ENCODE measurements at regions not wholly inside any gene's neighbourhood (a gene's known extent, or its start where the extent isn't known, plus 50 kb on each side); places are given as distances from the start of the nearest gene placed in this dataset.

DNA sequence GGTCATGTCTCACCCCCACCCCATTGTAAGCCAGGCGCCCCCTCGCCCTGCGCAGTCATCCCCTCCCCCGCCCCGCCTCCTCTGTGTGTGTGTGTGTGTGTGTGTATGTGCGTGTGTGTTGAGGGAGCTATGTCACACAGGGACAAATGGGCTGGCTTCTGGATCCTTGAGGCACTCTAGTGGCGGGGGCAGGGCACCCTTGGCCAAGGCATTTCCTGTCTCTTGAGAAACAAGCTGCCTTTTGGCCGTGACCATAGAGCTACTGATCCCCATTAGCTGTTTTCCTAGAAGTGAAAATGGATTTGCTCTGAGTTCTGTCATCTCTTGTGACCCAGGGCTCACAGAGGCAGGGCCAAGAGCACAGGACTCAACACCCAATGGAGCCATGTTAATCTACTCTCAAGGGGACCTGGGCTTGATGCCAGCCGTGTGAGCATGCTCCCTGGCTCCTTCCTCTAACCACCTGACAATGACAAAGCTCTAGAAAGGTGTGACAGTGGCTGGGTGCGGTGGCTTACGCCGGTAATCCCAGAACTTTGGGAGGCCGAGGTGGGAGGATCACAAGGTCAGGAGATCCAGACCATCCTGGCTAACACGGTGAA is 162.5 kb upstream of the BCOR start:
- no peaks in the 10 kb centered on the region for H3K36me3 Mint-ChIP-seq (ENCODE audit: insufficient read depth in 2 of 2)
- ATAC-seq (replicated peaks in 1 of 2) (no peak), DNase-seq (no peak)
- H3K4me3 Mint-ChIP-seq, result no peak overlapping the region
- no peaks in the 10 kb centered on the region for H3K9me3 Mint-ChIP-seq
- H3K4me1 Mint-ChIP-seq (ENCODE audit: low read depth), result peaks cover 4% of the 10 kb centered on the region
- H3K27me3 Mint-ChIP-seq (ENCODE audit: low read depth), result no peaks in the 10 kb centered on the region
- no peak overlapping the region for H3K27ac Mint-ChIP-seq

- ATAC-seq (replicated peaks in 1 of 2) (no peak), DNase-seq (no peak)
- H3K36me3 Mint-ChIP-seq (ENCODE audit: insufficient read depth in 2 of 2), result no peaks in the 10 kb centered on the region
- H3K27ac Mint-ChIP-seq, result no peak overlapping the region
- peaks cover 4% of the 10 kb centered on the region for H3K4me1 Mint-ChIP-seq (ENCODE audit: low read depth)
- no peaks in the 10 kb centered on the region for H3K9me3 Mint-ChIP-seq
- no peak overlapping the region for H3K4me3 Mint-ChIP-seq
- H3K27me3 Mint-ChIP-seq (ENCODE audit: low read depth), result no peaks in the 10 kb centered on the region
These were observed 161.2 kb upstream of the BCOR start for GRCh38 chrX:40258909-40259308.

DNA sequence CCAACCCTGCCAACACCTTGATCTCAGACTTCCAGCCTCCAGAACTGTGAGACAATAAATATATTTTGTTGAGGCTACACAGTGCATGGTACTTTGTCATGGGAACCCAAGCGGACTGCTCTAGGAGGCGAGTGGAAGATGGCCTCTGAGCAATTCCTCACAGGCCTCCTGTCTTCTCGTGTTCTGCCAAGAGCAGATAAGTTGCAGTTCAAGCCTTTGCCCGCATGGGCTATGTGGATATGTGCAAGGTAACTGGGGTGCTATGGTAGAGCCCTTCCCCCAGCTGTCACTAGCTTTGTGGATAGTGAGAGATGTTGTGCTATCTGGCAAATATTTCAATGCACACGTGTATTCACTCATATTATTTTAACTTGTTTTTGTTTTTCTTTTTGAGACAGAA is 156.0 kb upstream of the BCOR start:
- Mint-ChIP-seq H3K27me3 (ENCODE audit: low read depth) (peaks cover 11% of the 10 kb centered on the region), H3K27ac (no peak overlapping the region), H3K36me3 (ENCODE audit: insufficient read depth in 2 of 2) (no peaks in the 10 kb centered on the region), H3K4me1 (ENCODE audit: low read depth) (no peaks in the 10 kb centered on the region), H3K4me3 (no peak overlapping the region), H3K9me3 (no peaks in the 10 kb centered on the region)
- ATAC-seq (replicated peaks in 1 of 2) (no peak), DNase-seq (no peak)

- ATAC-seq (replicated peaks in 1 of 2), result no peak
- Mint-ChIP-seq H3K36me3 (ENCODE audit: insufficient read depth in 2 of 2) (no peaks in the 10 kb centered on the region), H3K27me3 (ENCODE audit: low read depth) (peaks cover 24% of the 10 kb centered on the region), H3K4me1 (ENCODE audit: low read depth) (peaks cover 16% of the 10 kb centered on the region), H3K27ac (no peak overlapping the region), H3K9me3 (no peaks in the 10 kb centered on the region), H3K4me3 (no peak overlapping the region)
- DNase-seq, result no peak
These were observed 151.8 kb upstream of the BCOR start for GRCh38 chrX:40249582-40249981.

DNA sequence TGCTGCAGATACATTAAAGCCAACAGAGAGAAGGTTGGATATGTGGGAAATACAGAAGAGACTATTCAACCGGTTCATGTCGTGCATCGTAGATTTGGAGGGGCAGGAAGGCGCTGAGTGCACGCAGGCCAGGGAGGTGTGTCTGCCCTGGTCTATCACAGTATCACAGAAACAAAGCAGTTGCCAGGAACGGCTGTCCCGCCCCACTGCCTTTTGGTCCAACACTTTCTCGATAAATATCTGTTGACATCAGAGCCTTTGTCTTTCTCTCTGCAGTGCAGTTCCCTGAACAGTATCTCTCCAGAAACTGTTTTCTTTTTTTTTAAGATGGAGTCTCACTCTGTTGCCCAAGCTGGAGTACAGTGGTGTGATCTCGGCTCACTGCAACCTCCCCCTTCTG is 151.1 kb upstream of the BCOR start:
- H3K27me3 Mint-ChIP-seq (ENCODE audit: low read depth), result peaks cover 24% of the 10 kb centered on the region
- ATAC-seq (replicated peaks in 1 of 2) (no peak), DNase-seq (no peak)
- no peaks in the 10 kb centered on the region for H3K9me3 Mint-ChIP-seq
- no peaks in the 10 kb centered on the region for H3K36me3 Mint-ChIP-seq (ENCODE audit: insufficient read depth in 2 of 2)
- peaks cover 16% of the 10 kb centered on the region for H3K4me1 Mint-ChIP-seq (ENCODE audit: low read depth)
- no peak overlapping the region for H3K27ac Mint-ChIP-seq
- no peak overlapping the region for H3K4me3 Mint-ChIP-seq

DNA sequence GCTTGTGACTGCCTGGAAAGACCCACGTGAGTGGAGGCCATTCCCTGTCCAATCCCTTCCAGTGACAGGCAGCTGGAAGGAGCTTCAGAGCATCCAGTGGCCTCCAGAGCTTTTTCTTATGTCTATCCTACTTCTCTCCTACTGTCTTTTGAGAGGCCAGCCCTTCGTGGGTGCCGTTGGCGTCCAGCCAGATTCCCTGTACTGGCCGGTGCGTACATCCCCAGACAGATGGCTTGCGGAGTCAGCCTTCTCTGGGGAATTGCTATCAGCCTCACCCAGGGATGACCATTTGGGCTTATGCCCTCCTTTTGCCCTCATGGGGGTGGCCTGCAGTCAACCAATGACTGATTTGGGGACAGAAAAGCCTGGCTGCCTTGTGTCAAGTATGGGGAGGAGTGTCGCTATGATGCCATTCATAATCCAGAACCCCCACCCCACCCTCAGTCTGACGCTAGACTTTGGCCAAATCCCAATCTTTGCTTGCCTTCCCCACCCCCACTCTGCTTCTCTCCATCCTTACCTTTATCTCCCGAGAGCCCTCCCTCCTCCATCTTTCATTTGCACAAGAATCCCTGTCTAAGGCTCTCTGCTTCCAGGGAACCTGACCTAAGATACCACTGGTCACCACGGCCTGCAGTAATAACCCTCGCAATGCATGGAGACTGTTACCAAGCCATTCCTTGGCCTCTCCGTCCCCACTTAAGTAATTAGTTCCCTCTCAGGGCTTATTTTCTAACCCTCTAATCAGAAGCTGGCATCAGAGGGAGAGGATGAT is 150.3 kb upstream of the BCOR start:
- H3K27ac Mint-ChIP-seq, result no peak overlapping the region
- no peak for ATAC-seq (replicated peaks in 1 of 2)
- no peaks in the 10 kb centered on the region for H3K9me3 Mint-ChIP-seq
- peaks cover 16% of the 10 kb centered on the region for H3K4me1 Mint-ChIP-seq (ENCODE audit: low read depth)
- H3K27me3 Mint-ChIP-seq (ENCODE audit: low read depth), result peaks cover 19% of the 10 kb centered on the region
- H3K36me3 Mint-ChIP-seq (ENCODE audit: insufficient read depth in 2 of 2), result no peaks in the 10 kb centered on the region
- H3K4me3 Mint-ChIP-seq, result no peak overlapping the region
- DNase-seq, result no peak

DNA sequence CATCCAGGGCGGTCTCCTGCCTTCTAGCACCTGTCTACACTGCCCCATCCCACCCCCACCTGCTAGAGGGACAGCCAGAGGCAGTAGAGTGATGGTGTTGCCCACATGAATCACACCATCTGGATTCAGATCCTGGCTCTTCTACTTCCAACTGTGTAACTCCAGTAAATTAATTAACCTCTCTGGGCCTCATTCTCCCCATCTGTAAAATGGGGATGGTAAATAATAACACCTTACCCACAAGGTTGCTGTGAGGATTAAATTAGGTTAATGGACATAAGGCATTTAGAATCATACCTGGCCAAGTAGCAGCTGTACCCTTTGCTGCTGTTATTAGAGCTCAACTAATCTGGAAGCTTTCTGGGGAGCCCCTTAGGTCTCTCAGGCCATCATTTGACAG is 149.6 kb upstream of the BCOR start:
- no peaks in the 10 kb centered on the region for H3K9me3 Mint-ChIP-seq
- no peaks in the 10 kb centered on the region for H3K36me3 Mint-ChIP-seq (ENCODE audit: insufficient read depth in 2 of 2)
- H3K27ac Mint-ChIP-seq, result no peak overlapping the region
- peaks cover 13% of the 10 kb centered on the region for H3K27me3 Mint-ChIP-seq (ENCODE audit: low read depth)
- no peak for DNase-seq
- H3K4me1 Mint-ChIP-seq (ENCODE audit: low read depth), result peaks cover 16% of the 10 kb centered on the region
- ATAC-seq (replicated peaks in 1 of 2), result no peak
- H3K4me3 Mint-ChIP-seq, result no peak overlapping the region

- no peaks in the 10 kb centered on the region for H3K36me3 Mint-ChIP-seq (ENCODE audit: insufficient read depth in 2 of 2)
- no peak overlapping the region for H3K27ac Mint-ChIP-seq
- peaks cover 13% of the 10 kb centered on the region for H3K27me3 Mint-ChIP-seq (ENCODE audit: low read depth)
- ATAC-seq (replicated peaks in 1 of 2) (no peak), DNase-seq (no peak)
- H3K4me3 Mint-ChIP-seq, result peak overlapping the region; percentile 43 to 68
- peaks cover 16% of the 10 kb centered on the region for H3K4me1 Mint-ChIP-seq (ENCODE audit: low read depth)
- no peaks in the 10 kb centered on the region for H3K9me3 Mint-ChIP-seq
These were observed 147.8 kb upstream of the BCOR start for GRCh38 chrX:40245488-40246071.

DNA sequence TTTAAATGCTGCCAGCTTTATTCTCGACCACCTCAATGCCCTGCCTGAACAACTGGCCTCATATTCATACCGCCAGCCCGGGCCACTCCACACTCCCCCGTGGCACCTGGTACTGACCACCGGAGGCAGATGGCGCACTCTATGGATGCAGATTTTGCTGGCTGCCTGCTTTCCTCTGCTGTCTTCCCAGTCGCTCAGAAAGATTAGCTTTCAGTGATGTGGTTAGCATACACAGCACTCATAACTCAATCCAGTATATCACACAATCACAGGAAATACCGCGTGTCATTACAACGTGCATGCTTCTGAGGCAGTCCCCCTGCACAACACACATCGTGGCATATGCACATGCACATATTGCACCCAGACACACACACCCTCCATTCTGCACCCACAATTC is 147.2 kb upstream of the BCOR start:
- peaks cover 16% of the 10 kb centered on the region for H3K4me1 Mint-ChIP-seq (ENCODE audit: low read depth)
- no peak for DNase-seq
- H3K27me3 Mint-ChIP-seq (ENCODE audit: low read depth), result peaks cover 18% of the 10 kb centered on the region
- no peaks in the 10 kb centered on the region for H3K36me3 Mint-ChIP-seq (ENCODE audit: insufficient read depth in 2 of 2)
- H3K9me3 Mint-ChIP-seq, result no peaks in the 10 kb centered on the region
- ATAC-seq (replicated peaks in 1 of 2), result peak; percentile 53 to 62
- H3K27ac Mint-ChIP-seq, result no peak overlapping the region
- no peak overlapping the region for H3K4me3 Mint-ChIP-seq

GRCh38 chrX:40243755-40244515 is 146.2 kb upstream of the BCOR start:
- Mint-ChIP-seq H3K4me1 (ENCODE audit: low read depth) (peaks cover 16% of the 10 kb centered on the region), H3K4me3 (no peak overlapping the region), H3K27ac (no peak overlapping the region), H3K27me3 (ENCODE audit: low read depth) (peaks cover 25% of the 10 kb centered on the region), H3K36me3 (ENCODE audit: insufficient read depth in 2 of 2) (no peaks in the 10 kb centered on the region), H3K9me3 (no peaks in the 10 kb centered on the region)
- ATAC-seq (replicated peaks in 1 of 2) (no peak), DNase-seq (no peak)

- H3K4me3 Mint-ChIP-seq, result no peak overlapping the region
- ATAC-seq (replicated peaks in 1 of 2) (no peak), DNase-seq (no peak)
- H3K27ac Mint-ChIP-seq, result no peak overlapping the region
- H3K9me3 Mint-ChIP-seq, result no peaks in the 10 kb centered on the region
- peaks cover 12% of the 10 kb centered on the region for H3K4me1 Mint-ChIP-seq (ENCODE audit: low read depth)
- H3K36me3 Mint-ChIP-seq (ENCODE audit: insufficient read depth in 2 of 2), result peaks cover 0 to 2% of the 10 kb centered on the region in 2 donors
- H3K27me3 Mint-ChIP-seq (ENCODE audit: low read depth), result peaks cover 33% of the 10 kb centered on the region
These were observed 143.1 kb upstream of the BCOR start for GRCh38 chrX:40240844-40241243.

DNA sequence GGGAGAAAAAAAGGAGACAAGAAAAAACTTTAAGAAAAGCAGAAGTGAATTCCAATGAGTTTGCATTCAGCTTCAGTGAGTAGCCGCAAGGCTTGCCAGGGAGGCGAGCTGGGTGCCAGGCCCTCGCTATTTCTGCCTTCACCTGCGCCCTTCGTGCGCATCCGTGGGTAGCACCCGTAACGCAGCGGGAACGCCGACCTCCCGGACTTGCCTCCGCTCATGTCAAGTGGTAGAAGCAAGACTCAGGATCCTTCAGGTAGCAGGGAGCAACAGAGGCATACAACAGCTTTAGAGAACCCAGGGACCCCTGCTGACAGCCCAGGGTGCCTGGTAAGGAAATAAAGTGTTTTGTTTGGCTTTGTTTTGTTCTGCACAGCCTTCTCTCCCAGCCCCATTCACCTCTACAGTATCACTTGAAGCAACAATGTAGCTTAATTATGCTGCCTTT is 140.0 kb upstream of the BCOR start:
- ATAC-seq (replicated peaks in 1 of 2) (no peak), DNase-seq (no peak)
- Mint-ChIP-seq H3K4me3 (no peak overlapping the region), H3K27ac (no peak overlapping the region), H3K4me1 (ENCODE audit: low read depth) (no peaks in the 10 kb centered on the region), H3K9me3 (no peaks in the 10 kb centered on the region), H3K36me3 (ENCODE audit: insufficient read depth in 2 of 2) (peaks cover 0 to 2% of the 10 kb centered on the region in 2 donors), H3K27me3 (ENCODE audit: low read depth) (peaks cover 22% of the 10 kb centered on the region)

GRCh38 chrX:40230646-40231045 is 132.9 kb upstream of the BCOR start:
- H3K36me3 Mint-ChIP-seq (ENCODE audit: insufficient read depth in 2 of 2), result no peaks in the 10 kb centered on the region
- no peaks in the 10 kb centered on the region for H3K4me1 Mint-ChIP-seq (ENCODE audit: low read depth)
- no peak for ATAC-seq (replicated peaks in 1 of 2)
- no peak for DNase-seq
- no peaks in the 10 kb centered on the region for H3K9me3 Mint-ChIP-seq
- no peak overlapping the region for H3K4me3 Mint-ChIP-seq
- no peaks in the 10 kb centered on the region for H3K27me3 Mint-ChIP-seq (ENCODE audit: low read depth)
- no peak overlapping the region for H3K27ac Mint-ChIP-seq
